SKM-1 (cell line): ENCODE measurements at regions not wholly inside any gene's neighbourhood (a gene's known extent, or its start where the extent isn't known, plus 50 kb on each side); places are given as distances from the start of the nearest gene placed in this dataset.
"Not testable (repeated sequence)": the region's sequence is repeated elsewhere in the genome, so short reads cannot be mapped to it uniquely, and the experiment has no call there.

ENCODE experiments used
- DNase-seq: peaks from one replicate; lab custom pipeline; 2025; ENCODE audit not compliant: unreplicated experiment; lab: John Stamatoyannopoulos, UW

- DNase-seq: no peak
These were observed 184.1 kb downstream of the TEX13C start for GRCh38 chrX:125503769-125504168.

GRCh38 chrX:125505207-125505606, 185.5 kb downstream of the TEX13C start:
- DNase-seq: no peak

DNA sequence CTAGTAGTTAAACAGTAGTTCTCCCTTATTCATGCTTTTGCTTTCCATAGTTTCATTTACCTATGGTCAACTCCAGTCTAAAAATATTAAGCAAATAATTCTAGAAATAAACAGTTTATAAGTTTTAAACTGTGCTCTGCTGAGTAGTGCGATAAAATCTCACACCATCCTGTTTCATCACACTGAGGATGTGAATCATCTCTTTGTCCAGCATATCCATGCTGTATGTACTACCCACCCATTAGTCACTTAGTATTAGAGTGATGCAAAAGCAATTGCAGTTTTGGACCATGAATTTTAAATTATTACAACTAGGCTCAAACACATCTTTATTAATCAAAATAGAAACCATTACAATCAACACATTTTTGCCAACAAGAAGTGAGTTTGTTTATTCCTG, 187.4 kb downstream of the TEX13C start:
- no peak for DNase-seq

GRCh38 chrX:125520029-125520428, 200.4 kb downstream of the TEX13C start:
- DNase-seq: no peak

DNA sequence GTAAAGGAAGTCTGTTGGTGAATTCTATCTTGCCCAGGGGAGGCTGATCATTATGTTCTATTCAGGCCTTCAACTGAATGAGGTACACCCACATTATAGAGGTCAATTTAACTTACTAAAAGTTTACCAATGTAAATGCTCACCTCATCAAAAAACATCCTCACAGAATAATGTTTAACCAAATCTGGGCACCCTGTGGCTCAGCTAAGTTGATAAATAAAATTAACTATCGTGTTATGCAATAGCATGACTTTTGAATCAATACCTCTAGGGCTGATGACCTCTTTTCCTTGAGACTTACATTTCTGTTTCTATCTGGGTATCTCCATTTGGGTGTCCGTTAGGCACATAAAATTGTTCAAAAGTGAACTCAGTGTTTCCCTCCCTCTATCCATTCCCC, 203.1 kb downstream of the TEX13C start:
- no peak for DNase-seq

DNA sequence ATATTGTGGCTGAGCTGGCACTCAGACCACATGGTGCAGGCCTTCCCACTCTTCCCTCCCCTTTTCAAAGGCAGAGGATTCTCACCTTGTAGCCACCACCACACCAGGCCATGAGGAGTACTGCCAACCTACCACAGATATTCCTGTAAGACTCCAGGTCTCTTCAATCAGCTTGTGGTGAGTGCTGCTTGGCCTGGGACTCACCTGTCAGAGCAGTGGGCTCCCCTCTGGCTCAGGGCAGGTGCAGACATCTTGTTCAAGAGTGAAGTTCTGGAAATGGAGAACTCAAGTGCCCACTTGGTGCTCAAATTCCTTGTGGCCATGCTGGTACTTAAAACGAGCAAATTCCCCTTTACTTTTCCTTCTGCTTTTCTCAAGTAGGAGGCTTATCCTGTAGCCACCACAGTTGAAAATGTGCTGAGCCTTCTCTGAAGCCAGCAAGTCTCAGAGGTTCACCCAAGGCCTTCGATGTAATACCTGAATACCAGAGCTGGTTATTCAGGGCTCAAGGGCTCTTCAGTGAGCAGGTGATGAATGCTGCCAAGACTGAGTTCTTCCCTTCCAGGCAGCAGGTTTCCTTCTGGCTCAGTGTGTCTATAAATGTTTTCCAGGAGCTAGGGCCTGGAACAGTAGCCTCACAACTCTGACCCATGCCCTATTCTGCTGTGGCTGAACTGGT, 212.9 kb downstream of the TEX13C start:
- DNase-seq: no peak

DNA sequence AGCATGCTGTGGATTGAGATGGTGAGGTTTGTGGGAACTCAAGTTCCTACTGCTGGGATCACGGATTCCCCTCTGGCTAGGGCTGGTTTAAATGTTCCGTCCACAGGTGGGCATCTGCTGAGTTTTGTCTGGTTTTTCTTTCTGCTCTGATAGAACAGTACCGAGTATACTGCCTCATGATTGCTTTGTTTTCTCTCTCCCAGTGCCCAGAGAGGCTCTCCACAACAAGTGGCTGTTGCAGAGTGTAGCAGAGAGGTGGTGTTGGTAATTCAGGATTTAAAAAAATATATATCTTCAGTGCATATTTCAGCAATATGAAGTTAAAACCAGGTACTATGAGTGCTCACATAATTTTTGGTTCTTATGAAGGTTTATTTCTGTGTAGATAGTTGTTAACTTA, 213.7 kb downstream of the TEX13C start:
- DNase-seq: no peak

DNA sequence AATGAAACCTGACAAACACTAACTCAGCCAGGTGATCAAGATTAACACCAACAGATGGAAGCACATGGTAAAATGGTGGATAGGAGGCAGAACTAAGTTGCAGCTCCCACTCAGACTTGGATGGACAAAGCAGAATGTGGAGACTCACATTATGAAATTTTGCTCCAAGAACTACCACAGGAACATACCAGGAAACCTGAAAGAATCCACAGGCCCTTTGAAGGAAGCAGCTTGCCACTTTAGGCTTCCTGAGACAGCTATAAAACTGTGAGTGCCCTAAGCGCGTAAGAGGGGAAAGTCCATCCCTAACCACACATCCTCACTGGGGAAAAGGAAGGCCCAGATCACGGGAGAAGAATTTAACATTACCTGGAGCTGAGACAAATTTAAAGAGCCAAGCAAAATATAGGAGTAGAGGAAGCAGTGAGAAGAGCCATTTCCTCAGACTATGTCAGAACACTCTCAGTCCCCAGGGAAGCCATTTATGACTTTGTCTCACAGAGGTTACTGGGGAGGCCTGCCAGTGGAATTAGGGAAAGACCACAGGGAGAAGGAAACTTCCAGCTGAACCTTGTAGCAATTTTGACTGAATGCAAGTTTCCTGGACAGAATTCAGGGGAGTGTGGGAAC, 224.5 kb downstream of the TEX13C start:
- DNase-seq: no peak

DNA sequence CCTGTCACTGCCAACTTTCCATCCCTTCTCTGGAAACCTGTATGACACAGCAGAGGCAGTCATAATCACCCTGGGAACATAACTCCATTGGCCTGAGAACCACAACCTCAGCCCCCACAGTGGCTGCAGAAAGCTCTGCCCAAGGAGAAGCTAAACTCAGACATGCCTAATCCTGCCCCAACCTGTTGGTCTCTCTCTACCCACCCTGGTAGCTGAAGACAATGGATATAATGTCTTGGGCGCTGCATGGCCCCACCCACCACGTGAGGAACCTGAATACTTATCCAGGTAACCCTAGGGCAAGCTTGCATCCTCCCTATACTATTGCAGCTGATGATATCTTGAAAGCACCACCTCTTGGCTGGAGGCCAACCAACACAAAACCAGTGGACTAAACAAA, 225.2 kb downstream of the TEX13C start:
- no peak for DNase-seq

DNA sequence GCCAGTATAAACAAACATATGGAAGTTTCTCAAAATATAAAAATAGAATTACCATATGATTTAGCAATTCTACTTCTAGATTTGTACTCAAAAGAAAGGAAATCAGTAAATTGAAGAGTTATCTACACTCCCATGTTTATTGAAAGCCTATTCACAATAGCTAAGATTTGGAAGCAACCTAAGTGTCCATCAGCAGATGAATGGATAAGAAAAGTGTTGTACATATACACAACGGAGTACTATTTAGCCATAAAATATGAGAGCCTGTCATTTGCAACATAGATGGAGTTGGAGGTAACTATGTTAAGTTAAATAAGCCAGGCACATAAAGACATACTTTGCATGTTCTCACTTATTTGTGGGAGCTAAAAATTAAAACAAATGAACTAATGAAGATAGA, 257.8 kb downstream of the TEX13C start:
- DNase-seq: no peak

DNA sequence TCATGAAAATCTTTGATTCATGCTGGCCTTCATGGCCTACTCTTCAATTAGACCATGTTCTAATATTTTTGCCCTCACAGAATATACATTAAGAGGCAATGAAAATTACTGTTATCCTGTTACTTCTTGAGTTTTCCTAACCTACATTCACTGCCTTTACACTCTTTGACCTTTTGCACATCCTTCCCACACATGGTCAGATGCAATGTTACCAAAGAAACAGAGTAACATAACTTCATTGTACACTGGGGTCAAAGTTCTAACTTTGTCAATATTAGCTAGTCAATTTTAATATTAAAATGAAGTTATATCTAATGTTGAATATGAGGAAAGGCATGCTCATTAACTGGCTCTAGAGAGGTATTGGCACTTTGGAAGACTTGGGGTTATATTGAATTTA, 284.8 kb downstream of the TEX13C start:
- DNase-seq: no peak

DNA sequence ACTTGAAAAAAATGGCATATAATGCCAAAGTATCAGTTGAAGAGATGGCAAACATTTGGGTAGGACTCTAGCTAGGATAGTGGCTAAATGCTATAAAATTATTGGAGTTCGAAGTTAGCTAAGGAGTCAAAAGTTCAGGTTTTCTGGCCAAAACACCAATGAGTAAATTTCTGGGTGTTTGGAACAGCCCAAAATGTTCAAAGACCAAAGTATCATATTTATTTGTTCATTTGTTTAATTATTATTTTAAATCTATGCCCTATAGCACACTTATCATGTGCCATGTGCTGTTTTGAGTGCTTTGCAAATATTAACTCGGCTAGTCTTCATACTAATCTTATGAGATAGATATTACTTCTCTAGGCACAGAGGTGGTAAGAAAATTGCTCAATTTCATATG, 285.5 kb downstream of the TEX13C start:
- DNase-seq: no peak

DNA sequence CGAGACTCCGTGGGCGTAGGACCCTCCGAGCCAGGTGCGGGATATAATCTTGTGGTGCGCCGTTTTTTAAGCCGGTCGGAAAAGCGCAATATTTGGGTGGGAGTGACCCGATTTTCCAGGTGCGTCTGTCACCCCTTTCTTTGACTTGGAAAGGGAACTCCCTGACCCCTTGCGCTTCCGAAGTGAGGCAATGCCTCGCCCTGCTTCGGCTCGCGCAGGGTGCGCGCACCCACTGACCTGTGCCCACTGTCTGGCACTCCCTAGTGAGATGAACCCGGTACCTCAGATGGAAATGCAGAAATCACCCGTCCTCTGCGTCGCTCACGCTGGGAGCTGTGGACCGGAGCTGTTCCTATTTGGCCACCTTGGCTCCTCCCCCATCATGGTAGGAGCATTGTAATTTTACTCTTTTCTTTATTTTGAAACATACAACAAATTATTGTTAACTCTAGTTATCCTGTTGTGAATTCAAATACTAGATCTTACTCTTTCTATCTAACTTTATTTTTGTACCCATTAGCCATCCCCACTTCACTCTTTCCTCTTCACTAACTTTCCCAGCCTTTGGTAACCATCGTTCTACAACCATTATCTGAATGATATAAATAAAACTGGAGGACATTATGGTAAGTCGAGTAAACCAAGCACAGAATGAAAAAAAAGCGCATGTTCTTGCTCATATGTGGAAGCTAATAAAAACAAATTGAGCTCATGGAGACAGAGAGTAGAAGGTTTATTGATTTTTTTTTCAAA, 295.1 kb downstream of the TEX13C start:
- not testable (repeated sequence) for DNase-seq

DNA sequence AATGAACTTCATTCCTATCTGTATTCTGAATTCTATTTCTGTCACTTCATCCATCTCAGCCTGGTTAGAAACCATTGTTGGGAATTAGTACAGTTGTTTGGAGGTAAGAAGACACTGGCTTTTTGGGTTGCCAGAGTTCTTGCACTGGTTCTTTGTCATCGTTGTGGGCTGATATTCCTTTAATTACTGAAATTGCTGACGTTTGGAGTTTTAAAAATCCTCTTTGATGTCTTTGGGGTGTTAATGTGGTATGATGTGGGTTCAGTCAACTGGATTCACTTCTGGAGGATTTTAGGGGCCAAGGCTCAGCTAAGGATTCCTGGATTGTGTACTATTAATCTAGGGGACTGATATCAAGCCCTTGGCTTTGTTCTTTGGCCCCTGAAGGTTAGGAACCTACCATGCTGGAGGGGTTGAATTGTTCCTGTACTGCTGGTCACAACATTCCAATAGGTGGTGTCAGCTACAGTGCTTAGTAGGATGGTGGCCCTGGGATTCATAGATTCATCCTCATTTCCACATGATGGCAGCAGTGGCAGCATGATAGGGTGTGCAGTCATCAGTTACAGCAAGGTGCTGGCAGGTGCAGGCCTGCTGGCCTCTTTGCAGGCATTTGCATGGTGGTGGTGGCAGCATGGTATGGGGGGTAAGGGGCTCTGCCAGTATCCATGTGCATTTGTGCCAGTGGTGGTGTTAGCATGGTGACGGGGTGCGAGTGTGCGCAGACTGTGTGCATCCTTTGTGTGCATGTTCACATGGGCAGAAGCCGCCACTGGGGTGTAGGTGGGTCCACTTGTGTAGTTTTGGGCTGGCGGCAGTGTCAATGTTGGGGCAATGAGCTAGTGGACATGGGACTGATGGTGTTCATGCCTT, 301.3 kb downstream of the TEX13C start:
- DNase-seq: no peak

- no peak for DNase-seq
These were observed 301.9 kb downstream of the TEX13C start for GRCh38 chrX:125621588-125621927.

DNA sequence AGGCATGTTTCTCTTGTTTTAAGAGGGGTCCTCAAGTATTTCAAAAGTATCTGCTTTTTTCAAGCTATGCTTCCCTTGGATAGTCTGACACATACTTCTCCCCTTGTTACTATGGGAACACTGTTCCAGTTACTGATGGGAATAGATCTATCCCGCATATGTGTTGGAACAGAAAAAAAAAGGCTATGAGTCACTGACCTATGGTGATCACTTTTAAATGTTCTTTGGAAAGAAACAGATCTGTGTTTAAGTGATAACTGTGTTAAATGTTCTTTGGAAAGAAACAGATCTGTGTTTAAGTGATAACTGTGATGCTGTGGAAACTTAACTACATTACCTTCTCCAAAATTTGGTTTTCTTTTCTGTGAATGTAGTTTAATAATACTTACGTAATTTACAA, 303.2 kb downstream of the TEX13C start:
- DNase-seq: no peak

DNA sequence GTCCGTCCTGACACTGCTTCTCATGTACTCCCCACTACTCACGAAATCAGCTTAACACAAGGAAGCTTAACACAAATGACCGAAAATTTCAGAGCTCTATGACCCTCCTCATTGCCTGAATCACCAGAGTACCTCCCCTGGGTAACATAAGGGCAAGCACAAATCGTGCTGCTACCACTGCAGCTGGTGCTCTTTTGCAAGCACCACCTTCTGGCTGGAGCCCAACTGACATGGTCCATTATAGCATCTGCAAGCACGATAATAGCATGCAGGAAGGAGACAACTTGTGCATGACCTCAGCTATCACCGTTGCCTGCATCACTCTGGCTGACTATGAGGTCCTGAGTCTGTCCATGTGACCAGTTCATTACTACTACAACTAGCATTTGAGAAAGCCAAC, 308.0 kb downstream of the TEX13C start:
- DNase-seq: no peak

GRCh38 chrX:125628435-125628834, 308.8 kb downstream of the TEX13C start:
- no peak for DNase-seq

- no peak for DNase-seq
These were observed 321.7 kb downstream of the TEX13C start for GRCh38 chrX:125641405-125641804.

GRCh38 chrX:125646195-125646594, 326.5 kb downstream of the TEX13C start:
- no peak for DNase-seq

DNA sequence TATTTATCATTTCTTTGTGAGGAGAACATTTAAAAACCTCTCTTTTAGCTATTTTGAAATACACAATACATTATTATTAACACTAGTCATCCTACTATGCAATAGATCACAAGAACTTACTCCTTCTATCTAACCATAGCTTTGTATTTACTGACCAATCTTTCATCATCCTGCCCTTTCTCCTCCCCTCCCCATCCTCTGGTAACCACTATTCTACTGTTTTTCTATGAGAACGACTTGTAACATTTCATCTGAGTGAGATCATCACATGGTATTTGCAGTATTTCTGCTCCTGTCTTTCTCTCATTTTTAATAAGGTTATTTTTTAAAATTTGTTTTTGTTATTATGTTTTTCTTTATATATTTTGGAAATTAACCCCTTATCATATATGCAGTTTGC, 331.8 kb downstream of the TEX13C start:
- DNase-seq: no peak

DNA sequence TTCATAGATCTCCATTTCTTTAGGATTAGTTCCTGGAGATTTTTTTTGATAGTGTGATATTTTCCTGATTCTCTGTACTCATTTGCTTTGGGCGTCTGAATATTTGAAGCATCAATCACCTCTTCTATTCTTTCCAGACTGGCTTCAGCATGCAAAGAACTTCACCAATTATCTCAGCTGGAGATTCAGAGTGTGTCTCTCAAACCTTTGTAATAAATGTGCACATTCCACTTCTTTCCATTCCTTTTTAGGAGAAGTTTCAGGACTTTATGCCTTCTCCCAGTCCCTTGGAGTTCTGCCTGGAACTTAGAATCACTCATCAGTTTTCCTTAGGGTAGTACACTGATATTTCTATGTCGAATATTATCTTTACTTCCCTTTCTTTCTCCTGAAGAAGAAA, 334.8 kb downstream of the TEX13C start:
- DNase-seq: no peak
